Stimulated activated CD8-positive, alpha-beta memory T cell treated with anti-CD3 and anti-CD28 coated beads, Interleukin-7, amount 100 ng/mL, for 4 hours (primary cell): ENCODE measurements at regions not wholly inside any gene's neighbourhood (a gene's known extent, or its start where the extent isn't known, plus 50 kb on each side); places are given as distances from the start of the nearest gene placed in this dataset.

Experiments used
- DNase-seq, 2 donors: peaks; one replicate each; pipeline ENCODE4 v3.0.0-alpha.2; 2020; ENCODE audit warnings: low read depth in 2 of 2

DNA sequence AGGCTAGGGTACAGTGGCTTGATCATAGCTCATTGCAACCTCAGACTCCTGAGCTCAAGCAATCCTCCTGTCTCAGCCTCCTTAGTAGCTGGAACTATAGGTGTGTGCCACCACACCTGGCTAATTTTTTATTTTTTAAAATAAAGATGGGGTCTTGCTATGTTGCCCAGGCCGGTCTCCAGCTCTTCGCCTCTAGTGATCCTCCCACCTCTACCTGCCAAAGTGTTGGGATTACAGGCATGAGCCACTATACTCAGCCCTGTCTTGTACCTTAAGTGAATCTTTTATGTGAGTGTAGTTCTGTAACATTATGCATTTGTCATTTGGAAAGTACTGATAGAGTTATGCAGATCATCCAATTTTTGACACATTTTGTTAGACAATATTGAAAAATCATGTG, 66.9 kb upstream of the C15orf39 start:
- no peak for DNase-seq

DNA sequence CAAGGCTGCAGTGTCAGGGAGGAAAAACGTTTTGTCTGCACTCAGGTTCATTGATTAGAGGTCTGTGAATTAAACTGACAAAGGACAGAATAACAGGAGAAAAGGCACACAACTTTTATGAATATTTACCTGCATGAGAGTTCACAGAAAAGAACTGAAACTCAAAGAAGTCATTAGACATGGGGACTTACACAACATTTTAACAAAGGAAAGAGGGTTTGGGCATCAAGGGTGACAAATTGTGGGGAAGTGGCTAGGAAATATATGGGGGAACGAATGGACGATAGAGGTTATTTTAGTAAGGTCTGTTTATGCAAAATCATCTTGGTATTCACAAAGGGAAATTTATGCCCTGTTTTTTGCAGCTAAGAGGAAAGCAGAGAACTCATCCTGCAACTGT, 65.6 kb upstream of the C15orf39 start:
- DNase-seq: no peak

GRCh38 chr15:75136758-75137157, 64.9 kb upstream of the C15orf39 start:
- DNase-seq: no peak

GRCh38 chr15:75138016-75138999, 63.4 kb upstream of the C15orf39 start:
- no peak for DNase-seq

GRCh38 chr15:75140080-75140879, 61.4 kb upstream of the C15orf39 start:
- DNase-seq: no peak

DNA sequence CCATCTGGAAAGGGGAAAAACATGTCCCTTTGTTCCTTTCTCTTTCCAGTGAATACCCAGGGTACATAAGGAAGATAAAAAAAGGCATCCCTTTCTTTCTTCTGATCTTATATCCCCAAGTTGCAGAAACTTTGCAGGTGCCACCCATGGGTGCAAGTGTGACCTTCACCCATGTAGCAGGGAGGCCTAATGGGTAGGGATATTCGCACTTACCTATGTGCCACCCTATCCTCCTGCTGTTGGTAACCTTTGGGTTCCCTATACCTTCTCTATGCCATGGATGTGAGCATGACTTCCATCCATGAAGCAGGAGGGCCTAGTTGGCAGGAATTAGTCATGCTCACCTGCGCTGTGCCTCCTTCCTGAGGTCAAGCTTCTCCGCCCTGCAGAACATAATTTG, 59.2 kb upstream of the C15orf39 start:
- no peak for DNase-seq

GRCh38 chr15:75143738-75144334, 57.8 kb upstream of the C15orf39 start:
- DNase-seq: no peak

DNA sequence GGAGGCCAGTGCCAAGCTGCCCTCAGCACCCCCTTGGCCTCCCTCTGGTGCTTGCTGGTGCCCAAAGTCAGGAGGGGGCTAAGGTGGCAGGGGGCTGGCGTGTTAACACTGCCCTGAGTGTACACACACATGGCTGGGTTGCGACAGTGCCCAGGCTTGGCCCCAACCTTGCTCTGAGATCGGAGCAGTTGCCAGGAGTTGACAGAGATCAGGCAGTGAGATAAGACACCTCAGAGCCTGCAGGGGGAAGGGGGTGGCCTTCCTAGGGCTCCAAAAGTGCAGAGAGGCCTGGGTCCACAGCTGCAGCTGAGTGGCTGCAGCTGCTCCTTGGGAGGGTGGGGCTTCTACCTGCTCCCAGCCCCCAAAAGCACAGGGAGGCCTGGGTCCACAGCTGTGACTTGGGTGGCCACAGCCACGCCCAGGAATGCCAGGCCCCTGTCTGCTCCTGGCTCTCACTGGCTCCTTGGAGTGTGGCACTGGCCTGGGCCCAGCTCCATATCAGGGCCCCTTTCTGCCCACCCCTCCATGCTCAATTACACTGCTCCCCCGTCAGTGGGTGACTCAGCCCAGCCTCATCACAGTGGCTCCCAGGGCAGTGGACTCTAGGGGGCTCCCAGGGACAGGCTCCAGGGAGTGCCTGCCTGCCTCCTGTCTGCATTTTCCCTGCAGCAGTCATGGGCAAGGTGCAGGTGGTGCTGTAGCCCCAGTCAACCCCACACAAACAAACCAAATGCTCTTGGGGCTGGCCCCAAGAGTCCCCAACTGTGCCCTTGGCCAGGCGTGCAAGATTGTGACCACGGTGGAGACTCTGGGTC, 56.4 kb upstream of the C15orf39 start:
- no peak for DNase-seq

GRCh38 chr15:75148280-75148679, 53.4 kb upstream of the C15orf39 start:
- DNase-seq: no peak

- no peak for DNase-seq
Measured at GRCh38 chr15:75149867-75150709, 51.6 kb upstream of the C15orf39 start.

- no peak for DNase-seq
Measured at GRCh38 chr15:75151214-75152128, 50.2 kb upstream of the C15orf39 start.
